OCI-M1 (cell line): ENCODE measurements at regions not wholly inside any gene's neighbourhood (a gene's known extent, or its start where the extent isn't known, plus 50 kb on each side); places are given as distances from the start of the nearest gene placed in this dataset.
"Not testable (repeated sequence)": the region's sequence is repeated elsewhere in the genome, so short reads cannot be mapped to it uniquely, and the experiment has no call there.

Source experiments
- DNase-seq: peaks from one replicate; lab custom pipeline; 2025; lab: John Stamatoyannopoulos, UW

GRCh38 chr6:15904651-15905376 is 224.1 kb upstream of the MYLIP start:
- DNase-seq: peak; percentile 55

GRCh38 chr6:15901141-15902115 is 227.5 kb upstream of the MYLIP start:
- DNase-seq: peak; percentile 83

GRCh38 chr6:15898693-15899092 is 230.2 kb upstream of the MYLIP start:
- DNase-seq: no peak

GRCh38 chr6:15897063-15897876 is 231.6 kb upstream of the MYLIP start:
- peak; percentile 70 for DNase-seq

GRCh38 chr6:15894973-15895725 is 232.3 kb upstream of the DTNBP1 start:
- DNase-seq: no peak

- DNase-seq: peak; percentile 88
Observed at GRCh38 chr6:15893556-15894253, 230.9 kb upstream of the DTNBP1 start.

GRCh38 chr6:15892369-15892768 is 229.5 kb upstream of the DTNBP1 start:
- peak; percentile 18 for DNase-seq

- no peak for DNase-seq
Observed at GRCh38 chr6:15888798-15889772, 226.3 kb upstream of the DTNBP1 start.

- DNase-seq: no peak
Observed at GRCh38 chr6:15887491-15888461, 224.9 kb upstream of the DTNBP1 start.

- DNase-seq: no peak
Observed at GRCh38 chr6:15885624-15886023, 222.8 kb upstream of the DTNBP1 start.

GRCh38 chr6:15883593-15883992 is 220.8 kb upstream of the DTNBP1 start:
- not testable (repeated sequence) for DNase-seq

- DNase-seq: no peak
Observed at GRCh38 chr6:15882915-15883314, 220.1 kb upstream of the DTNBP1 start.

GRCh38 chr6:15882345-15882744 is 219.5 kb upstream of the DTNBP1 start:
- DNase-seq: no peak

- no peak for DNase-seq
Observed at GRCh38 chr6:15881150-15881549, 218.3 kb upstream of the DTNBP1 start.

GRCh38 chr6:15880262-15880973 is 217.6 kb upstream of the DTNBP1 start:
- no peak for DNase-seq

GRCh38 chr6:15879371-15880261 is 216.8 kb upstream of the DTNBP1 start:
- peak; percentile 45 for DNase-seq

GRCh38 chr6:15877231-15877630 is 214.4 kb upstream of the DTNBP1 start:
- DNase-seq: no peak
